Calu3 (cell line): ENCODE measurements at regions not wholly inside any gene's neighbourhood (a gene's known extent, or its start where the extent isn't known, plus 50 kb on each side); places are given as distances from the start of the nearest gene placed in this dataset.

Experiments used
- BruUV-seq: library from RNA; stranded (reverse); fragments of 400-500 nt; replicated peaks from 2 replicates; lab custom pipeline; 2021; lab: Mats Ljungman, UMichigan
- CTCF ChIA-PET: fragments of 300-600 bp; sonication (Branson Sonifier 250); formaldehyde crosslinking; loops from one replicate; lab custom pipeline; 2022; ENCODE audit warnings: antibody characterized with exemption; lab: Charles Lee
- DNase-seq: peaks from one replicate; pipeline ENCODE4 v3.0.0; 2022
- H3K27ac Mint-ChIP-seq: one replicate; pipeline ENCODE4 v1.8.0; 2022; ENCODE audit warnings: mixed read lengths; ENCODE audit not compliant: unreplicated experiment
- H3K27me3 Mint-ChIP-seq: one replicate; pipeline ENCODE4 v1.8.0; 2022; ENCODE audit warnings: mixed read lengths; ENCODE audit not compliant: unreplicated experiment
- H3K36me3 Mint-ChIP-seq: one replicate; pipeline ENCODE4 v1.8.0; 2022; ENCODE audit warnings: mild to moderate bottlenecking, moderate library complexity, mixed read lengths; ENCODE audit not compliant: insufficient read depth, unreplicated experiment
- H3K4me1 Mint-ChIP-seq: one replicate; pipeline ENCODE4 v1.8.0; 2022; ENCODE audit warnings: mild to moderate bottlenecking, low read depth, mixed read lengths; ENCODE audit not compliant: unreplicated experiment
- H3K4me3 Mint-ChIP-seq: one replicate; pipeline ENCODE4 v1.8.0; 2022; ENCODE audit warnings: mild to moderate bottlenecking, low read depth, moderate library complexity, mixed read lengths; ENCODE audit not compliant: unreplicated experiment
- H3K9me3 Mint-ChIP-seq: one replicate; pipeline ENCODE4 v1.8.0; 2022; ENCODE audit warnings: low read depth, mixed read lengths; ENCODE audit not compliant: unreplicated experiment
- intact Hi-C: fragments of 100-400 bp; cut with micrococcal nuclease; formaldehyde crosslinking; loops from one replicate; pipeline ENCODE4 v1.10.0; 2022; ENCODE audit not compliant: unreplicated experiment
- TF ChIP-seq, protein P1 (sequence below): fragments of 200-600 bp; IDR thresholded peaks from one replicate; pipeline ENCODE4 v1.8.0; 2022; ENCODE audit warnings: antibody characterized with exemption; ENCODE audit not compliant: unreplicated experiment

GRCh38 chr14:71754422-71755095 lies 177.7 kb upstream of the RGS6 start:
- H3K4me1 Mint-ChIP-seq, result no peaks in the 10 kb centered on the region
- H3K27me3 Mint-ChIP-seq, result no peaks in the 10 kb centered on the region
- H3K36me3 Mint-ChIP-seq, result peaks cover 4% of the 10 kb centered on the region
- no peak for DNase-seq
- intact Hi-C loops, result loop anchor here (10.0 kb wide), 1 partner anchor 100 kb away; no protein-coding TSS in a partner anchor
- no peak overlapping the region for H3K27ac Mint-ChIP-seq
- no peaks in the 10 kb centered on the region for H3K9me3 Mint-ChIP-seq
- BruUV-seq, result no TSS peak
- no peak overlapping the region for H3K4me3 Mint-ChIP-seq
- CTCF ChIA-PET, result no interaction called here
- TF ChIP-seq, protein P1, sequence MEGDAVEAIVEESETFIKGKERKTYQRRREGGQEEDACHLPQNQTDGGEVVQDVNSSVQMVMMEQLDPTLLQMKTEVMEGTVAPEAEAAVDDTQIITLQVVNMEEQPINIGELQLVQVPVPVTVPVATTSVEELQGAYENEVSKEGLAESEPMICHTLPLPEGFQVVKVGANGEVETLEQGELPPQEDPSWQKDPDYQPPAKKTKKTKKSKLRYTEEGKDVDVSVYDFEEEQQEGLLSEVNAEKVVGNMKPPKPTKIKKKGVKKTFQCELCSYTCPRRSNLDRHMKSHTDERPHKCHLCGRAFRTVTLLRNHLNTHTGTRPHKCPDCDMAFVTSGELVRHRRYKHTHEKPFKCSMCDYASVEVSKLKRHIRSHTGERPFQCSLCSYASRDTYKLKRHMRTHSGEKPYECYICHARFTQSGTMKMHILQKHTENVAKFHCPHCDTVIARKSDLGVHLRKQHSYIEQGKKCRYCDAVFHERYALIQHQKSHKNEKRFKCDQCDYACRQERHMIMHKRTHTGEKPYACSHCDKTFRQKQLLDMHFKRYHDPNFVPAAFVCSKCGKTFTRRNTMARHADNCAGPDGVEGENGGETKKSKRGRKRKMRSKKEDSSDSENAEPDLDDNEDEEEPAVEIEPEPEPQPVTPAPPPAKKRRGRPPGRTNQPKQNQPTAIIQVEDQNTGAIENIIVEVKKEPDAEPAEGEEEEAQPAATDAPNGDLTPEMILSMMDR, result no peak

- no peak overlapping the region for H3K4me3 Mint-ChIP-seq
- no peak for DNase-seq
- no peaks in the 10 kb centered on the region for H3K9me3 Mint-ChIP-seq
- no peaks in the 10 kb centered on the region for H3K4me1 Mint-ChIP-seq
- H3K27ac Mint-ChIP-seq, result no peak overlapping the region
- H3K27me3 Mint-ChIP-seq, result peaks cover 7% of the 10 kb centered on the region
- no peaks in the 10 kb centered on the region for H3K36me3 Mint-ChIP-seq
- CTCF ChIA-PET, result no interaction called here
- no TSS peak for BruUV-seq
- intact Hi-C loops, result loop anchor here (10.0 kb wide), 1 partner anchor 96 kb away; no protein-coding TSS in a partner anchor
- TF ChIP-seq, protein P1, result no peak
Measured at GRCh38 chr14:71758229-71758951, 173.8 kb upstream of the RGS6 start.

GRCh38 chr14:71762575-71762974 lies 169.7 kb upstream of the RGS6 start:
- no peak overlapping the region for H3K27ac Mint-ChIP-seq
- no TSS peak for BruUV-seq
- no peak for DNase-seq
- H3K36me3 Mint-ChIP-seq, result no peaks in the 10 kb centered on the region
- H3K9me3 Mint-ChIP-seq, result no peaks in the 10 kb centered on the region
- intact Hi-C loops, result no loop called here
- H3K4me1 Mint-ChIP-seq, result no peaks in the 10 kb centered on the region
- H3K27me3 Mint-ChIP-seq, result peaks cover 22% of the 10 kb centered on the region
- TF ChIP-seq, protein P1, result no peak
- CTCF ChIA-PET, result no interaction called here
- H3K4me3 Mint-ChIP-seq, result no peak overlapping the region

GRCh38 chr14:71764701-71765382 lies 167.4 kb upstream of the RGS6 start:
- DNase-seq, result no peak
- H3K9me3 Mint-ChIP-seq, result peaks cover 3% of the 10 kb centered on the region
- H3K36me3 Mint-ChIP-seq, result no peaks in the 10 kb centered on the region
- no peak overlapping the region for H3K4me3 Mint-ChIP-seq
- no peak overlapping the region for H3K27ac Mint-ChIP-seq
- no TSS peak for BruUV-seq
- CTCF ChIA-PET, result no interaction called here
- intact Hi-C loops, result no loop called here
- TF ChIP-seq, protein P1, result no peak
- H3K27me3 Mint-ChIP-seq, result peaks cover 22% of the 10 kb centered on the region
- no peaks in the 10 kb centered on the region for H3K4me1 Mint-ChIP-seq
